CD4-positive, alpha-beta T cell treated with Interleukin-15 for 1 hour (primary cell): ENCODE measurements at regions not wholly inside any gene's neighbourhood (a gene's known extent, or its start where the extent isn't known, plus 50 kb on each side); places are given as distances from the start of the nearest gene placed in this dataset.
"Not testable (repeated sequence)": the region's sequence is repeated elsewhere in the genome, so short reads cannot be mapped to it uniquely, and the experiment has no call there.

ENCODE experiments used
- DNase-seq: peaks from one replicate; pipeline ENCODE4 v3.0.0-alpha.2; 2020

DNA sequence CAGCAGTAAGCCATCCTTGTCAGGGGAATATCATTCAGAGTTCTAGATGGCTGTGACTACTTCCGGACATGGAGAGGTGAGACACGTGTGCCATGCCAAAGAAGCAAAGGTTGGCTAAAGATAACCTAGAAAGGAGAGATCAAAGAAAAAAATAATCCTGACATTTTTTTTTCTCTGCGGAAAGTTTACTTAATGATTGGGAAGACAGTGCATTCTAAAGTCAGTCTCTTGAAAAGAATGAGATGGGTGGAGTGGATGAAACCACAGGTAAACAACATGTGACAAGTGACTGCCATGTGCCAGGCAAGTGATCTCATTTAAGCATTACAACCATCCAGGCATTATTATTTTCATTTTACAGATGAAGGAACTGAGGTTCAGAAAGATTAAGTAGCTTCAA, 436.6 kb downstream of the SOX2 start:
- DNase-seq = no peak

DNA sequence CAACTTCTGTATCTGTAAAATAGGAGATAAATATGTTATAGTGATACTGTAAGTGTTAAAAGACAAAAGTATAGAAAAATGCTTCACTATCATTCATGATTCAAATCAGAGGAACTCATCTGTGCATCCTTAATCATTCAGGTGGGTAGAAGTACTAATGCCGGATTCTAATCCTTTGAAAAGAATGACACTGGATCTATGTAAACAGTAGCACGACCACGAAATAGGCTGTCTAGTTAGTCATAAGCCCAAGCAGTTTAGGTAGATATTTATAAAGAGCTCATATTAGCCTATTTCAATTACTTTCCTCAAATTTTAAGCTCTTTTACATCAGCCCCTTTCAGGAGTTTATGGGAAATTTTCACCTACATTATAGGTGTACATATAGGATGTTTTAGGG, 437.9 kb downstream of the SOX2 start:
- DNase-seq = no peak

DNA sequence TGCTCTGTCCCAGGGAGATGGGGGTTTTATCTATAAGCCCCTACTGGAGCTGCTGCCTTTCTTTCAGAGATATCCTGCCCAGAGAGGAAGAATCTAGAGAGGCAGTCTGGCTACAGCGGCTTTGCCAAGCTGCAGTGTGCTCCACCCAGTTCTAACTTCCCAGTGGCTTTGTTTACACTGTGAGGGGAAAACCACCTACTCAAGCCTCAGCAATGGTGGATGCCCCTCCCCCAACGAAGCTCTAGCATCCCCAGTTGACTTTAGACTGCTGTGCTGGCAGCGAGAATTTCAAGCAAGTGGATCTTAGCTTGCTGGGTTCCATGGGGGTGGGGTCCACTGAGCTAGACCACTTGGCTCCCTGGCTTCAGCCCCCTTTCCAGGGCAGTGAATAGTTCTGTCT, 444.6 kb downstream of the SOX2 start:
- not testable (repeated sequence) for DNase-seq

DNA sequence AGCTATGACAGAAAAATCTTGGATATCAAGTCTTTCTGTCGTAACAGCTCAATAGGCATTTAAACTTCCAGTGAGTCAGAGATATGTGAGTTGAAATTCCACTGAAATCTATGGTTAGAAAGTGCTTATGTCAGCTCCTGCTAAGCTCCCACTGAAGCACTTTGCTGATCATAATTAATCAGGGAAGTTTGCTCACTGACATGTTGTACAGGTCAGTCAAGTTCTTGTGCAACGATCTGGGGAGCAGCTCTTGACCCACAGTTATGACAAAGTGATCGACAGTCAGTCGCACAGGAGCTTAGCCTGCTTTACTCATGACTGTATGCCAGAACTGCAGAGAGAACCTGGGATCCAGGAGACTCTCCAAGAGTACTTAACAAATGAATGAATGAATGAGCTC, 453.5 kb downstream of the SOX2 start:
- DNase-seq = no peak

GRCh38 chr3:182172534-182172933, 460.8 kb downstream of the SOX2 start:
- DNase-seq = no peak

DNA sequence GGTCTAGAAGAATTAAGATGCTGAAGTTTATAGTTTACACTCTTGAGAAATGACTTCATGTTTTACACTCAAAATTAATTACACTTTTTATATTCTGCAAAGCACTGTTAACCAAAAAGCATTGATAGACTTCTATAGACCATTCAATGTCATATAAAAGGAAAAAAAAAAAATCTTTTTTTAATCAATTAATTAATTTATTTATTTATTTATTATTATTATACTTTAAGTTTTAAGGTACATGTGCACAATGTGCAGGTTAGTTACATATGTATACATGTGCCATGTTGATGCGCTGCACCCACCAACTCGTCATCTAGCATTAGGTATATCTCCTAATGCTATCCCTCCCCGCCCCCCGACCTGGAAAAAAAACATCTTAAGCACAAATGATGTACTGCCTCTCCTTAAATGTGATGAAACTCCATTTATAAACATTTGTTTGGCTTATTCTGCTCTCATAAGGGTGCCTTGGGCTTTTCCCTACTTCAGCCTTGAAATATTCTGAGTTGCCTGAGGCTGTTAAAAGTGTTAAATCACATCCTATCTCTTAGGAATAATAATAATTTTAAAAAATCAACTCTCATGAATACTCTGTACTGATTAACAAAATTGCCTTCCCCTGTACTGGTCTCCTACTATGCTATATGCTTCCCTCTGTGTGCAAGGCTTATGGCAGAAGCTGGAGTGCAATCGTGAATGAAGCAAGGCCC, 466.9 kb downstream of the SOX2 start:
- DNase-seq = no peak

GRCh38 chr3:182179631-182180030, 467.9 kb downstream of the SOX2 start:
- no peak for DNase-seq

DNA sequence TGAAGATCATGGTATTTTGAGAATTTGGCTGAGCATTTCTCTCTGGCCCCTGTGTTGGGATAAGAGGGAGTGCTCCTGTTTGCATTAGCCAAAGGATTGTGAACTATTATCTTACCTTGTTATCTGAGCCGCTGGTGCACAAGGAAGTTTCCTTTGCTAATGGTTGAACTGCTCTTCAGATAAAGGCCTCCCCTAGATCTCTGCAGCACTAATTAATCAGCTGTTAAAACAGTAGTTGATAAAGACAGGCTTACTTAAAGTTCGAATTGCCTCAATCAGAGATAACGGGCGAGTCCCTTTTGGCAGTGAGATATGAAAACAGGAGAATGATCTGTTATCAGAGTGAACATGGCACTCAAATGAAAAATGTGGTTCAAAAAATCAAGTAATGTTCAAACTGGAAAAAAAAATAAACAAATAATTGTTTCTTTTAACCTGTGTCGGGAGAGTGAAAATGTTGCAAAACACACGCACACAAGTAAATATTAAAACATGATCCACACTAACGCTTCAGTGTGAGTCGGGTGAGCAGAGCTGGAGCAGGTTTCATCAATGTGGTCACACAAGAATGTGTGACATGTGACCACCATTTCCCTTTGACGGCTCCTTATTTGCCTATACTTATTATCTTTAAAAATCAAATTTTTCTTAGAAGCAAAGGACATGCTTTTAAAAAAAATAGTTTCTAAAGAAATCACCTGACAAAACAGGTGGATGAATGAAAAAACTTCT, 469.1 kb downstream of the SOX2 start:
- no peak for DNase-seq

- no peak for DNase-seq
Observed at GRCh38 chr3:182182531-182182968, 470.8 kb downstream of the SOX2 start.

DNA sequence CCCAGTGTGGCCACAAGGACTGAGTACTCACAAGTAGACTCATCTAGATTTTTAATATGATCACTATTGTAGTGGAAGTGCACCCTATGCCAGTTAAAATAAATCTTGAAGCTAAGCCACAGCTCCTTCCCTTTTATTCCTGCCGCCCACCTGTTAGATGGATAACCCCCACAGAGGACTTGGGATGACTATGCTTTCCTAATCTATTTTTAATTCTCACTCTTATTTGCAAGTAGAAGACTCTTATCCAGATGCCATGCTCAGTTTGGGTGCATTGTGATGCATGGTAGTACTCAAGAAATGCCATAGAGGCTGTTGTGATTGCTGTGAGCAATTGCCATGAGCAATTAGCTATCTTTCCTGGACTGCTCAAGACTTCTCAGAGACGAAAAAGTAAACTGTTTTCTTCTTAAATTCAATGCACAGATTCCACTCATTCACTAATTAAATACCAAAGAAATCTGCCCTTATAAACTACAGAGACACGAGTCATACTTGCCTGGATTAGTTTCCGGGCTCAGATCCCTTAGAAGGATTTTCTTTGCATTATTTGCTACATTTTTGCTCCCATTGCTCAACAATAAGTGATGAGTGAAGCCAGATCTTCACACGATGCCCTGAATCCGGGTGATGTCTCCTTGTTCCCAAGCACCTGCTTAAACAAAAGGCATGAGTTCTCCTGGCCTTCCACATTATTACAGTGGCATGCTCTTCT, 472.1 kb downstream of the SOX2 start:
- DNase-seq = no peak

- no peak for DNase-seq
Observed at GRCh38 chr3:182185313-182185712, 473.6 kb downstream of the SOX2 start.

- no peak for DNase-seq
Observed at GRCh38 chr3:182190056-182190455, 478.3 kb downstream of the SOX2 start.

DNA sequence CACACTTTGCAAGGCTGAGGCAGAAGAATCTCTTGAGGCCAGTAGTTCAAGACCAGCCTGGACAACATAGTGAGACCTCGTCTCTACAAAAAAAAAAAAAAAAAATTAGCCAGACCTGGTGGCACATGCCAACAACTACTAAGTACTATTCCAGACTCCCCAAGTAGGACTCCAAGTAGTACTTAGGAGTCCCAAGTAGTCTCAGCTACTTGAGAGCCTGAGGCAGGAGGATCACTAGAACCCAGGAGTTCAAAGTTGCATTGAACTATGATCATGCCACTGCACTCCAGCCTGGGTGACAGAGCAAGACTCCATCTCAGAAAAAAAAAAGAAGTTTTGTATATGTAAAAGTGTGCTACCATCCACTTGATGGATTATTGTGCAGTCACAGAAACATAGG, 486.6 kb downstream of the SOX2 start:
- no peak for DNase-seq

GRCh38 chr3:182201456-182202168, 489.9 kb downstream of the SOX2 start:
- DNase-seq = no peak

- DNase-seq = no peak
Observed at GRCh38 chr3:182212479-182213076, 500.9 kb downstream of the SOX2 start.

- no peak for DNase-seq
Observed at GRCh38 chr3:182214416-182214815, 502.7 kb downstream of the SOX2 start.

GRCh38 chr3:182215881-182216280, 504.2 kb downstream of the SOX2 start:
- no peak for DNase-seq

DNA sequence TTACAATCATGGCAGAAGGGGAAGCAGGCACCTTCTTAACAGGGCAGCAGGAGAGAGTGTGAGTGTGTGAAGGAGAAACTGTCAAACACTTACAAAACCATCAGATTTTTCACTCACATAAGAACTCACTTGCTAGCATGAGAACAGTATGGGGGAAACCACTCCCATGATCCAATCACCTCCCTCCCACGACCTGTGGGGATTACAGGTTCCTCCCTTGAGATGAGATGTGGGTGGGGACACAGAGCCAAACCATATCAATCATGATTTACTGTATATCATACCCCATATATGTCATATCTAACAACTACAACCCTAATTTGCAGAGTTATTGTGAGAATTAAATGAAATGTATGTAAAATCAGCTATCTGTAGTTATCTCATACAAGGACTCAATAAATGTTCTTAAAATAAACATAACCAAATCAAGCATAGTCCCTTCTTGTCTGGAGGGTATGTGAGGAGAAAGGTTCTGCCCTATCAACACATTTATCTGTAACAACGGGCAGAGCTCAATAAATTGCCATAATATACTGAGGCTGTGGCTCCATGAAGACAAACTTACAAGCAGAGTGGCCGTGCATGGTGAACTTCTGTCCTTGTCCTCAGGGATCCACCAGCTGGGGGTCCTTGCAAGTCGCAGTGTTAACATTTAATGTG, 504.7 kb downstream of the SOX2 start:
- no peak for DNase-seq

GRCh38 chr3:182220013-182220412, 508.3 kb downstream of the SOX2 start:
- no peak for DNase-seq

- DNase-seq = no peak
Observed at GRCh38 chr3:182220471-182220870, 508.7 kb downstream of the SOX2 start.

DNA sequence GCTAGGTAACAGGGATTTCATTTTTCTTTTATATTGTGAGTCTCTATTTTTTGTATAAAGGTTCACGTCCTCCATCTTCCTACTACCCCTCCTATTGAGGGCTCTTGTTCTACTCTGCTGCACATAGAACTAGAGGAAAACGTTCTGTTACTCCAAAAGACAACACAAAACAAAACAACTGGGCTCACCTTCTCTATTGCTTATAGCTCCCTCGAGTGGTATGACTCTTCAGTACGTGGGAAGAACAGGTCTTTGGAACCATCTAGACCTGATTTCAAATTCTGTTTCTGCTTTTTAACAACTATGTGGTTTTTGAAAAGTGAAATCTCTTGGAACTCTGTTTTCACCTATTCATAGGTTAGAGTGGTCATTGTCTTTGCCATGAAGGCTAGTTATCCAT, 515.3 kb downstream of the SOX2 start:
- no peak for DNase-seq

GRCh38 chr3:182233405-182233804, 521.7 kb downstream of the SOX2 start:
- DNase-seq = no peak
